PC-9 (cell line): ENCODE measurements at regions not wholly inside any gene's neighbourhood (a gene's known extent, or its start where the extent isn't known, plus 50 kb on each side); places are given as distances from the start of the nearest gene placed in this dataset.
"Not testable (repeated sequence)": the region's sequence is repeated elsewhere in the genome, so short reads cannot be mapped to it uniquely, and the experiment has no call there.

Experiments
- EZH2 ChIP-seq: fragments of 200-600 bp; sonication (generic); IDR thresholded peaks from 2 replicates; pipeline ENCODE4 v1.8.0; 2017; ENCODE audit warnings: antibody characterized with exemption, low read depth
- TF ChIP-seq, protein P1 (sequence below): fragments of 200-600 bp; sonication (generic); conservative IDR thresholded peaks from 2 replicates; pipeline ENCODE4 v1.6.1; 2017; ENCODE audit warnings: mixed run types, antibody characterized with exemption, mild to moderate bottlenecking, moderate library complexity

DNA sequence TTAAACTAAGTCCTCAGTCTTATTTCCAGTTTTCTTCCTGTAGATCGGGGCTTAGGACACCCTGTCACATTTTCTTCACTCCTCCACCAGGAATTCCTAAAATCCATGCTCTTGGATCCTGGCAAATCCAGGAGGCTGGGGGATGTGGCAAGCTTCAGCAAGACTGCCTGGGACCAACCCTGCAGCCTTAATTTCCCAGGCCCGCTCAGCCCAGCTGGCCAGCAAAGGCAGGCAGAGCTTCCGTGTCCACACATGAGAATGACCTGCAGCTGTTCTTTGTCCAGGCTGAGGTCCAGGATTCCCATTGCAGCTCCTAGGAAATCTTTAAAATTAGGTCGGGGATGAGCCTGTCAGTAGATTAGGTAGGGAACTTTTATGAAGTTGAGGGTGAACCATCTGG, 146.7 kb downstream of the OR4F15 start:
- TF ChIP-seq, protein P1, sequence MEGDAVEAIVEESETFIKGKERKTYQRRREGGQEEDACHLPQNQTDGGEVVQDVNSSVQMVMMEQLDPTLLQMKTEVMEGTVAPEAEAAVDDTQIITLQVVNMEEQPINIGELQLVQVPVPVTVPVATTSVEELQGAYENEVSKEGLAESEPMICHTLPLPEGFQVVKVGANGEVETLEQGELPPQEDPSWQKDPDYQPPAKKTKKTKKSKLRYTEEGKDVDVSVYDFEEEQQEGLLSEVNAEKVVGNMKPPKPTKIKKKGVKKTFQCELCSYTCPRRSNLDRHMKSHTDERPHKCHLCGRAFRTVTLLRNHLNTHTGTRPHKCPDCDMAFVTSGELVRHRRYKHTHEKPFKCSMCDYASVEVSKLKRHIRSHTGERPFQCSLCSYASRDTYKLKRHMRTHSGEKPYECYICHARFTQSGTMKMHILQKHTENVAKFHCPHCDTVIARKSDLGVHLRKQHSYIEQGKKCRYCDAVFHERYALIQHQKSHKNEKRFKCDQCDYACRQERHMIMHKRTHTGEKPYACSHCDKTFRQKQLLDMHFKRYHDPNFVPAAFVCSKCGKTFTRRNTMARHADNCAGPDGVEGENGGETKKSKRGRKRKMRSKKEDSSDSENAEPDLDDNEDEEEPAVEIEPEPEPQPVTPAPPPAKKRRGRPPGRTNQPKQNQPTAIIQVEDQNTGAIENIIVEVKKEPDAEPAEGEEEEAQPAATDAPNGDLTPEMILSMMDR = not testable (repeated sequence)
- TF ChIP-seq EZH2 = not testable (repeated sequence)
